BE2C (cell line): ENCODE measurements at regions not wholly inside any gene's neighbourhood (a gene's known extent, or its start where the extent isn't known, plus 50 kb on each side); places are given as distances from the start of the nearest gene placed in this dataset.
"Not testable (repeated sequence)": the region's sequence is repeated elsewhere in the genome, so short reads cannot be mapped to it uniquely, and the experiment has no call there.

Experiments used
- DNase-seq: peaks from one replicate; pipeline ENCODE4 v3.0.0-alpha.2; 2020
- H3K27me3 ChIP-seq: fragments of 250-450 bp; sonication (Bioruptor Pico); 2 replicates; pipeline ENCODE4 v1.5.1; 2020; ENCODE audit warnings: mild to moderate bottlenecking
- H3K36me3 ChIP-seq: fragments of 250-450 bp; sonication (Bioruptor Pico); 2 replicates; pipeline ENCODE4 v1.5.1; 2020; ENCODE audit warnings: mild to moderate bottlenecking
- H3K4me1 ChIP-seq: fragments of 250-450 bp; sonication (Bioruptor Pico); 2 replicates; pipeline ENCODE4 v1.5.1; 2020
- H3K4me3 ChIP-seq: 2 replicates; pipeline ENCODE4 v1.5.1; 2011; ENCODE audit warnings: low read depth, low read length
- H3K9me3 ChIP-seq: fragments of 250-450 bp; sonication (Bioruptor Pico); 2 replicates; pipeline ENCODE4 v1.5.1; 2020
- CTCF ChIP-seq: IDR thresholded peaks from 2 replicates; pipeline ENCODE4 v1.5.1; 2012; ENCODE audit warnings: mild to moderate bottlenecking, low read depth, low read length

GRCh38 chr14:106346084-106346483 lies 819.7 kb downstream of the TMEM121 start:
- Histone ChIP-seq H3K36me3 (no peaks in the 10 kb centered on the region), H3K27me3 (peaks cover 7% of the 10 kb centered on the region), H3K9me3 (no peaks in the 10 kb centered on the region), H3K4me1 (no peaks in the 10 kb centered on the region), H3K4me3 (no peak overlapping the region)
- no peak for TF ChIP-seq CTCF
- no peak for DNase-seq

GRCh38 chr14:106346534-106347290 lies 820.3 kb downstream of the TMEM121 start:
- H3K27me3 ChIP-seq = peaks cover 7% of the 10 kb centered on the region
- no peaks in the 10 kb centered on the region for H3K36me3 ChIP-seq
- no peak for DNase-seq
- no peaks in the 10 kb centered on the region for H3K4me1 ChIP-seq
- H3K4me3 ChIP-seq = no peak overlapping the region
- H3K9me3 ChIP-seq = no peaks in the 10 kb centered on the region
- no peak for TF ChIP-seq CTCF

GRCh38 chr14:106347291-106347778 lies 821.0 kb downstream of the TMEM121 start:
- no peaks in the 10 kb centered on the region for H3K4me1 ChIP-seq
- no peak for TF ChIP-seq CTCF
- peaks cover 7% of the 10 kb centered on the region for H3K27me3 ChIP-seq
- H3K4me3 ChIP-seq = no peak overlapping the region
- no peaks in the 10 kb centered on the region for H3K36me3 ChIP-seq
- DNase-seq = no peak
- no peaks in the 10 kb centered on the region for H3K9me3 ChIP-seq

GRCh38 chr14:106347890-106348755 lies 821.7 kb downstream of the TMEM121 start:
- H3K4me3 ChIP-seq = no peak overlapping the region
- DNase-seq = no peak
- no peaks in the 10 kb centered on the region for H3K36me3 ChIP-seq
- peaks cover 7% of the 10 kb centered on the region for H3K27me3 ChIP-seq
- no peaks in the 10 kb centered on the region for H3K9me3 ChIP-seq
- no peaks in the 10 kb centered on the region for H3K4me1 ChIP-seq
- no peak for TF ChIP-seq CTCF

- H3K9me3 ChIP-seq, H3K36me3 ChIP-seq, H3K4me1 ChIP-seq, H3K4me3 ChIP-seq, H3K27me3 ChIP-seq: not testable (repeated sequence)
- TF ChIP-seq CTCF = peak; percentile 72
- DNase-seq = peak; percentile 81
Observed at GRCh38 chr14:106348873-106349540, 822.6 kb downstream of the TMEM121 start.

GRCh38 chr14:106349678-106350457 lies 823.5 kb downstream of the TMEM121 start:
- DNase-seq, H3K27me3 ChIP-seq, H3K36me3 ChIP-seq, H3K9me3 ChIP-seq, H3K4me3 ChIP-seq, H3K4me1 ChIP-seq: not testable (repeated sequence)

GRCh38 chr14:106355007-106355791 lies 828.8 kb downstream of the TMEM121 start:
- H3K4me1 ChIP-seq, H3K36me3 ChIP-seq, DNase-seq, H3K9me3 ChIP-seq, H3K4me3 ChIP-seq: not testable (repeated sequence)
- peaks cover 13% of the 10 kb centered on the region for H3K27me3 ChIP-seq

GRCh38 chr14:106355881-106356642 lies 829.7 kb downstream of the TMEM121 start:
- peaks cover 13% of the 10 kb centered on the region for H3K27me3 ChIP-seq
- not testable (repeated sequence) for DNase-seq, H3K9me3 ChIP-seq, H3K36me3 ChIP-seq, H3K4me1 ChIP-seq, H3K4me3 ChIP-seq
